Choroid plexus epithelial cell (primary cell): ENCODE measurements at regions not wholly inside any gene's neighbourhood (a gene's known extent, or its start where the extent isn't known, plus 50 kb on each side); places are given as distances from the start of the nearest gene placed in this dataset.

Experiments
- DNase-seq: peaks from one replicate; pipeline ENCODE4 v3.0.0-alpha.2; 2010; ENCODE audit warnings: low read depth
- H3K4me3 ChIP-seq: 2 replicates; pipeline ENCODE4 v1.5.1; 2011; ENCODE audit warnings: low read depth, mild to moderate bottlenecking, control low read depth, low read length, moderate library complexity
- CTCF ChIP-seq: conservative IDR thresholded peaks from 2 replicates; pipeline ENCODE4 v1.5.1; 2011; ENCODE audit warnings: low read depth, mild to moderate bottlenecking, control low read depth, inconsistent platforms, low read length, moderate library complexity

GRCh38 chr10:78831461-78831860 is 237.3 kb upstream of the ZMIZ1 start:
- no peak for TF ChIP-seq CTCF
- DNase-seq: no peak
- H3K4me3 ChIP-seq: no peak overlapping the region

GRCh38 chr10:78832281-78832680 is 236.5 kb upstream of the ZMIZ1 start:
- TF ChIP-seq CTCF: no peak
- H3K4me3 ChIP-seq: no peak overlapping the region
- no peak for DNase-seq

GRCh38 chr10:78838141-78838657 is 230.6 kb upstream of the ZMIZ1 start:
- no peak overlapping the region for H3K4me3 ChIP-seq
- no peak for DNase-seq
- TF ChIP-seq CTCF: no peak

GRCh38 chr10:78843495-78843894 is 225.3 kb upstream of the ZMIZ1 start:
- no peak for TF ChIP-seq CTCF
- no peak overlapping the region for H3K4me3 ChIP-seq
- no peak for DNase-seq

GRCh38 chr10:78844960-78845607 is 223.7 kb upstream of the ZMIZ1 start:
- TF ChIP-seq CTCF: no peak

GRCh38 chr10:78846071-78846470 is 222.7 kb upstream of the ZMIZ1 start:
- TF ChIP-seq CTCF: no peak
- H3K4me3 ChIP-seq: no peak overlapping the region
- no peak for DNase-seq

More at GRCh38 chr10:78844960-78845607, 223.7 kb upstream of the ZMIZ1 start:
- no peak for DNase-seq
- no peak overlapping the region for H3K4me3 ChIP-seq

- no peak overlapping the region for H3K4me3 ChIP-seq
- no peak for TF ChIP-seq CTCF
- DNase-seq: no peak
Observed at GRCh38 chr10:78846760-78847159, 222.0 kb upstream of the ZMIZ1 start.
